Stomach (tissue), 8 donors: ENCODE measurements at regions not wholly inside any gene's neighbourhood (a gene's known extent, or its start where the extent isn't known, plus 50 kb on each side); places are given as distances from the start of the nearest gene placed in this dataset.

ENCODE experiments used
- DNase-seq, 2 donors: peaks; one replicate each; pipeline versions ENCODE4 v3.0.0 to v3.0.0-alpha.2; 2013 to 2019
- H3K27ac ChIP-seq, 5 donors: fragments of 200-600 bp in 4 of 5; sonication (generic) in 4 of 5; one replicate each; pipeline ENCODE4 v1.5.1; 2013 to 2019; ENCODE audit warnings: mild to moderate bottlenecking in 1 of 5, moderate library complexity in 1 of 5
- H3K27me3 ChIP-seq, 3 donors: fragments of 200-600 bp; sonication (generic); one replicate each; pipeline ENCODE4 v1.5.1; 2017 to 2019; ENCODE audit warnings: mixed run types in 1 of 3
- H3K36me3 ChIP-seq, 4 donors: fragments of 200-600 bp; sonication (generic); 1 replicate in 3 of 4; 2 replicates in 1 of 4; pipeline ENCODE4 v1.5.1; 2016 to 2019
- H3K4me1 ChIP-seq, 4 donors: fragments of 200-600 bp; sonication (generic); one replicate each; pipeline ENCODE4 v1.5.1; 2016 to 2019
- H3K4me3 ChIP-seq, 4 donors: fragments of 200-600 bp; sonication (generic) in 3 of 4; one replicate each; pipeline ENCODE4 v1.5.1; 2016 to 2019; ENCODE audit warnings: mild to moderate bottlenecking in 1 of 4
- H3K9me3 ChIP-seq, 4 donors: fragments of 200-600 bp; sonication (generic); one replicate each; pipeline ENCODE4 v1.5.1; 2016 to 2019
- EP300 ChIP-seq: sonication (generic); formaldehyde crosslinking; IDR thresholded peaks from one replicate; pipeline ENCODE4 v1.6.1; 2017; ENCODE audit warnings: antibody characterized with exemption
- POLR2A ChIP-seq, 4 donors: fragments of 450-650 bp; IDR thresholded peaks; one replicate each; pipeline ENCODE4 v1.6.1; 2016; ENCODE audit warnings: antibody characterized with exemption in 4 of 4, control low read depth in 2 of 4, mild to moderate bottlenecking in 1 of 4, moderate library complexity in 1 of 4
- POLR2AphosphoS5 ChIP-seq, 3 donors: sonication (generic); formaldehyde crosslinking; IDR thresholded peaks; one replicate each; pipeline ENCODE4 v1.6.1; 2016; ENCODE audit warnings: antibody characterized with exemption in 3 of 3
- WGBS, 5 donors: extraction: QIAGEN DNeasy Blood & Tissue Kit in 3 of 5; methylation state at CpG; one replicate each; pipeline versions ENCODE4 v1.1.5 to v1.1.7; 2013 to 2018; 5-methylcytosine and 5-hydroxymethylcytosine counted together
- intact Hi-C: fragments of 100-400 bp; cut with DNase I; formaldehyde crosslinking; loops from one replicate; pipeline ENCODE4 v1.15.1; 2023; ENCODE audit warnings: low total_unique reads
- TF ChIP-seq, protein P1 (sequence below), 7 experiments: fragments of 450-650 bp in 4 of 7; fragments of 200-600 bp in 3 of 7; sonication (generic) in 3 of 7; IDR thresholded peaks; one replicate each; pipeline ENCODE4 v1.5.1; 2016 to 2019; ENCODE audit warnings: antibody characterized with exemption in 7 of 7, control low read depth in 2 of 7, mild to moderate bottlenecking in 1 of 7
- donor health status: healthy with polysubstance abuse.
- donor health status: Bipolar disorder and iron deficiency.
- donor health status: healthy.

DNA sequence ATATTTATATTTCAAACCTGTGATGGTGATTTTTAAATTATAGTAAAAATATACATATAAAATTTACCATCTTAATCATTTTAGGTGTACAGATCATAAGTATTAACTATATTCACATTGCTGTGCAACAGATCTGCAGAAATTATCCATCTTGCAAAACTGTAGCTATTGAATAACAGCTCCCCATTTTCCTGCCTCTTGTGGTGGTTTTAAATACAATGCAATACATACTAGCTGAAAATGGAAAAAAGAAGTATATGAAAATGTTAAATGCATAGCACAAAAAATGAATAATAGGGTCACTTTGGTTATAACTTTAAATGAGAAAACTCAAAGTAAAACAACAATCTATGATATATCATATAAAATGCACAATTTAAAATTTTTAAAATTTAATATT lies 130.9 kb upstream of the VPREB1 start:
- H3K9me3 ChIP-seq, result no peaks in the 10 kb centered on the region
- intact Hi-C loops, result no loop called here
- TF ChIP-seq EP300, result no peak
- TF ChIP-seq POLR2AphosphoS5 (IDR thresholded peaks at IDR 0.05), result no peak
- no peak for TF ChIP-seq POLR2A (IDR thresholded peaks at IDR 0.05)
- TF ChIP-seq, protein P1, sequence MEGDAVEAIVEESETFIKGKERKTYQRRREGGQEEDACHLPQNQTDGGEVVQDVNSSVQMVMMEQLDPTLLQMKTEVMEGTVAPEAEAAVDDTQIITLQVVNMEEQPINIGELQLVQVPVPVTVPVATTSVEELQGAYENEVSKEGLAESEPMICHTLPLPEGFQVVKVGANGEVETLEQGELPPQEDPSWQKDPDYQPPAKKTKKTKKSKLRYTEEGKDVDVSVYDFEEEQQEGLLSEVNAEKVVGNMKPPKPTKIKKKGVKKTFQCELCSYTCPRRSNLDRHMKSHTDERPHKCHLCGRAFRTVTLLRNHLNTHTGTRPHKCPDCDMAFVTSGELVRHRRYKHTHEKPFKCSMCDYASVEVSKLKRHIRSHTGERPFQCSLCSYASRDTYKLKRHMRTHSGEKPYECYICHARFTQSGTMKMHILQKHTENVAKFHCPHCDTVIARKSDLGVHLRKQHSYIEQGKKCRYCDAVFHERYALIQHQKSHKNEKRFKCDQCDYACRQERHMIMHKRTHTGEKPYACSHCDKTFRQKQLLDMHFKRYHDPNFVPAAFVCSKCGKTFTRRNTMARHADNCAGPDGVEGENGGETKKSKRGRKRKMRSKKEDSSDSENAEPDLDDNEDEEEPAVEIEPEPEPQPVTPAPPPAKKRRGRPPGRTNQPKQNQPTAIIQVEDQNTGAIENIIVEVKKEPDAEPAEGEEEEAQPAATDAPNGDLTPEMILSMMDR (IDR thresholded peaks at IDR 0.05), result no peak
- no peaks in the 10 kb centered on the region for H3K4me1 ChIP-seq
- H3K27me3 ChIP-seq, result peaks cover 5 to 41% (median 7%) of the 10 kb centered on the region in 3 donors
- H3K27ac ChIP-seq, result no peak overlapping the region
- no peaks in the 10 kb centered on the region for H3K36me3 ChIP-seq
- no peak overlapping the region for H3K4me3 ChIP-seq
- no peak for DNase-seq

DNA sequence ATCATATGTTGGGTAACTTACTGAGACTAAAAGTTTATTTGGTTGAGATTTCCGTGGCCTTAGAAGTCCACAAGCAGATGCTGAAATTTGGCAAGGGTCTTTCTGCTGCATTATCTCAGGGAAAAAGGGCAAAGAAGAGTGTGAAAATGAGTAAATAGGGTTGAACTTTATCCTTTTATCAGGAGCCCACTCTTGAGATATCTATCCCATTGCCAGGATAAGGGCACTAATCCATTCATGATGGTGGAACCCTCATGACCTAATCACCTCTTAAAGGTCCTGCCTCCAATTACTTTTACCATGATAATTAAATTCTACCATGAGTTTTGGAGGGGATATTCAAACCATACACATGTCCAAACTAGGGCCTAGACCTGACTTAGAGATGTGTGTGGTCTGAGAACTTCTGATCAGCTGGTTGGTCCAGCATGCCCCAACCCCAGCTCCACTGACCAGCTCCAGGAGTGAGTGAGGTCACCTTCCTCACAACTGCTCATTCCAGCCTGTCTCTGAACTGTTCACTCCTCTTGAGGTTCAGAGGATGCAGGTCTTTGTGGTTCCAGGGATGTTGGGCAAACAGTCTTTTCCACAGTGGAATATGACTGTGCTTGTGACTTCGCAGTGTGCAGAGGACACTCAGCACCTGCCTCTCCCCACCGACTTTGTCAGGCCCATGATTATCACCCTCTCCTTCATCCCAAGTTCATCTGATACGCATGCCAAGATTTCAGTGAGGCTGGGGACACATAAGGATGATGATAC lies 130.1 kb upstream of the TOP3B start:
- intact Hi-C loops, result no loop called here
- Histone ChIP-seq H3K4me3 (no peak overlapping the region), H3K27ac (no peak overlapping the region), H3K36me3 (no peaks in the 10 kb centered on the region), H3K4me1 (no peaks in the 10 kb centered on the region), H3K9me3 (no peaks in the 10 kb centered on the region), H3K27me3 (peaks cover 0 to 34% (median under 1%) of the 10 kb centered on the region in 3 donors)
- WGBS, 5 donors, result 87 to 90% (median 89%) methylated on average over 4 of the region's 4 CpGs
- TF ChIP-seq POLR2AphosphoS5 (IDR thresholded peaks at IDR 0.05), result no peak
- TF ChIP-seq, protein P1 (IDR thresholded peaks at IDR 0.05), result no peak
- TF ChIP-seq EP300, result no peak
- no peak for TF ChIP-seq POLR2A (IDR thresholded peaks at IDR 0.05)
- no peak for DNase-seq

DNA sequence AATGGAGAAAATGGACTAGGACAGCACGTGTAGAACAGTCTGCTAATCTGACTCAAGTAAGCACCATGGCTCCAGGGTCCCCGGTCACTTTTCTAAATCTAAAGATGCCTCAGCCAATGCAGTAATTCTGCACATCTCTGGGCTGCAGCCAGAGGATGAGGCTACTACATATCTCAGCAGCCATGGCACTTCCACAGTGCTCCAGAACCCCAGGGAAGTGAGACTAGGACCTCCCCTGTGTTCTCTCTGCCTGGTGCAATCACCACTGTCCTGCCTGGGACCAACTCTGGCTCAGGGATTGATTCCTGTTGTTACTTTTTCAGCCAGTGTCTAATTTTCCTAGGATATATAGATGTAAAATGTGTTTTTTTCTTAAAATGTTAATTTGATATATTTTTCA lies 129.4 kb upstream of the TOP3B start:
- intact Hi-C loops, result no loop called here
- Histone ChIP-seq H3K27me3 (peaks cover 0 to 29% (median 0%) of the 10 kb centered on the region in 3 donors), H3K4me3 (no peak overlapping the region), H3K9me3 (no peaks in the 10 kb centered on the region), H3K4me1 (no peaks in the 10 kb centered on the region), H3K36me3 (no peaks in the 10 kb centered on the region), H3K27ac (no peak overlapping the region)
- WGBS, 5 donors, result 57 to 82% (median 70%) methylated on average over 2 of the region's 2 CpGs
- no peak for DNase-seq
- TF ChIP-seq EP300, result no peak
- TF ChIP-seq POLR2AphosphoS5 (IDR thresholded peaks at IDR 0.05), result no peak
- TF ChIP-seq, protein P1 (IDR thresholded peaks at IDR 0.05), result no peak
- TF ChIP-seq POLR2A (IDR thresholded peaks at IDR 0.05), result no peak

DNA sequence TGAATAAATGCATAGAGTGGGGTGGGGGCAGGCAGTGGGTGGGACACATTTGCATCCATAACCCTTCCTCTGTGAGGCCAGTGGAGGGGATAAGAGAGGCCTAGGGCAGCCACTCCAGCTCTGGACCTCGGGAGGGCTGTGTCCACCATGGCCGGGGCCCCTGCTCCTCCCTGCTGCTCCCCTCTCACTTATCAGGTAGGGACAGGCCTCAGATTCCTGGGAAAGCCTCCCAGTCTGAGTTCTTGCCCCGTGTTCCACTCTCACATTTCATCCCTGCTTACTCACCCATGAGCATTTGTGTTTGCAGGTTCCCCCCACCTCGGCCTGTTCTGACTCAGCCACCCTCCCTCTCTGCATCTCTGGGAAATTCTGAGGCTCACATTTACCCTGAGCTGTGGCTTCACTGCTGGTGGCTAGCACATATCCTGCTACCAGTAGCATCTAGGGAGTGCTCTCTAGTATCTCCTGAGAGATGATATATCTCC lies 128.7 kb upstream of the TOP3B start:
- Histone ChIP-seq H3K27me3 (peaks cover 0 to 28% (median 0%) of the 10 kb centered on the region in 3 donors), H3K9me3 (no peaks in the 10 kb centered on the region), H3K4me1 (no peaks in the 10 kb centered on the region), H3K4me3 (no peak overlapping the region), H3K36me3 (no peaks in the 10 kb centered on the region), H3K27ac (no peak overlapping the region)
- TF ChIP-seq EP300, result no peak
- no peak for TF ChIP-seq POLR2AphosphoS5 (IDR thresholded peaks at IDR 0.05)
- no peak for TF ChIP-seq POLR2A (IDR thresholded peaks at IDR 0.05)
- TF ChIP-seq, protein P1 (IDR thresholded peaks at IDR 0.05), result no peak
- intact Hi-C loops, result no loop called here
- no peak for DNase-seq
- 21 to 42% (median 35%) methylated on average over 4 of the region's 4 CpGs for WGBS, 5 donors
